ENCODE measurements at regions not wholly inside any gene's neighbourhood (a gene's known extent, or its start where the extent isn't known, plus 50 kb on each side); places are given as distances from the start of the nearest gene placed in this dataset.

- peaks cover 0 to 6% of the 10 kb centered on the region in 2 donors for H3K27me3 ChIP-seq
- no peaks in the 10 kb centered on the region for H3K36me3 ChIP-seq
- intact Hi-C loops (cut with DNase I; ENCODE audit: low total_unique reads) = no loop called here
- DNase-seq (ENCODE audit: low spot score in 2 of 2) = no peak
- no peaks in the 10 kb centered on the region for H3K4me1 ChIP-seq
- H3K27ac ChIP-seq = no peak overlapping the region
- TF ChIP-seq POLR2AphosphoS5 (IDR thresholded peaks at IDR 0.05) = no peak
- no peak for TF ChIP-seq POLR2A (IDR thresholded peaks at IDR 0.05)
- TF ChIP-seq CTCF (IDR thresholded peaks at IDR 0.05) = no peak
- H3K9me3 ChIP-seq = no peaks in the 10 kb centered on the region
- no peak overlapping the region for H3K4me3 ChIP-seq
Observed at GRCh38 chr16:86632206-86632605, 53.9 kb downstream of the FOXL1 start.

- TF ChIP-seq POLR2AphosphoS5 (IDR thresholded peaks at IDR 0.05) (no peak), POLR2A (IDR thresholded peaks at IDR 0.05) (no peak), CTCF (IDR thresholded peaks at IDR 0.05) (no peak)
- DNase-seq (ENCODE audit: low spot score in 2 of 2) = no peak
- no peaks in the 10 kb centered on the region for H3K4me1 ChIP-seq
Observed at GRCh38 chr16:86632944-86633343, 54.6 kb downstream of the FOXL1 start.

GRCh38 chr16:86634292-86634691 lies 55.9 kb downstream of the FOXL1 start:
- Histone ChIP-seq H3K4me3 (no peak overlapping the region), H3K9me3 (no peaks in the 10 kb centered on the region), H3K36me3 (no peaks in the 10 kb centered on the region), H3K4me1 (no peaks in the 10 kb centered on the region), H3K27ac (no peak overlapping the region), H3K27me3 (peaks cover 0 to 11% of the 10 kb centered on the region in 2 donors)
- intact Hi-C loops (cut with DNase I; ENCODE audit: low total_unique reads) = no loop called here
- TF ChIP-seq POLR2A (IDR thresholded peaks at IDR 0.05) (no peak), CTCF (IDR thresholded peaks at IDR 0.05) (no peak), POLR2AphosphoS5 (IDR thresholded peaks at IDR 0.05) (no peak)
- no peak for DNase-seq (ENCODE audit: low spot score in 2 of 2)

More at GRCh38 chr16:86632944-86633343, 54.6 kb downstream of the FOXL1 start:
- H3K36me3 ChIP-seq = no peaks in the 10 kb centered on the region
- no peak overlapping the region for H3K4me3 ChIP-seq
- intact Hi-C loops (cut with DNase I; ENCODE audit: low total_unique reads) = no loop called here
- peaks cover 0 to 11% of the 10 kb centered on the region in 2 donors for H3K27me3 ChIP-seq
- H3K27ac ChIP-seq = no peak overlapping the region
- no peaks in the 10 kb centered on the region for H3K9me3 ChIP-seq

- Histone ChIP-seq H3K4me3 (no peak overlapping the region), H3K27me3 (peaks cover 0 to 6% of the 10 kb centered on the region in 2 donors), H3K36me3 (no peaks in the 10 kb centered on the region), H3K9me3 (no peaks in the 10 kb centered on the region), H3K4me1 (no peaks in the 10 kb centered on the region), H3K27ac (no peak overlapping the region)
- DNase-seq (ENCODE audit: low spot score in 2 of 2) = no peak
- TF ChIP-seq POLR2AphosphoS5 (IDR thresholded peaks at IDR 0.05) = no peak
- no peak for TF ChIP-seq POLR2A (IDR thresholded peaks at IDR 0.05)
- no peak for TF ChIP-seq CTCF (IDR thresholded peaks at IDR 0.05)
- intact Hi-C loops (cut with DNase I; ENCODE audit: low total_unique reads) = no loop called here
Observed at GRCh38 chr16:86635176-86635876, 57.0 kb downstream of the FOXL1 start.

GRCh38 chr16:86635926-86636325 lies 57.6 kb downstream of the FOXL1 start:
- Histone ChIP-seq H3K4me1 (no peaks in the 10 kb centered on the region), H3K36me3 (no peaks in the 10 kb centered on the region), H3K9me3 (no peaks in the 10 kb centered on the region), H3K27ac (no peak overlapping the region), H3K4me3 (no peak overlapping the region), H3K27me3 (peaks cover 0 to 6% of the 10 kb centered on the region in 2 donors)
- no peak for TF ChIP-seq POLR2A (IDR thresholded peaks at IDR 0.05)
- no peak for TF ChIP-seq CTCF (IDR thresholded peaks at IDR 0.05)
- no peak for TF ChIP-seq POLR2AphosphoS5 (IDR thresholded peaks at IDR 0.05)
- no peak for DNase-seq (ENCODE audit: low spot score in 2 of 2)
- intact Hi-C loops (cut with DNase I; ENCODE audit: low total_unique reads) = no loop called here
